EL (cell line): ENCODE measurements at regions not wholly inside any gene's neighbourhood (a gene's known extent, or its start where the extent isn't known, plus 50 kb on each side); places are given as distances from the start of the nearest gene placed in this dataset.
A peak's percentile ranks its signal among the peaks of the same experiment; 100 is the strongest.

Experiments used
- DNase-seq: peaks from one replicate; pipeline ENCODE4 v3.0.0-alpha.2; 2016

- DNase-seq, result no peak
Observed at GRCh38 chr3:36298188-36298587, 82.1 kb upstream of the STAC start.

GRCh38 chr3:36302158-36302509, 78.2 kb upstream of the STAC start:
- DNase-seq, result no peak

GRCh38 chr3:36302626-36303025, 77.7 kb upstream of the STAC start:
- DNase-seq, result no peak

GRCh38 chr3:36303286-36303685, 77.0 kb upstream of the STAC start:
- DNase-seq, result no peak

- DNase-seq, result peak; percentile 28
Observed at GRCh38 chr3:36305929-36306520, 74.3 kb upstream of the STAC start.

GRCh38 chr3:36309092-36309491, 71.2 kb upstream of the STAC start:
- DNase-seq, result no peak

GRCh38 chr3:36312351-36312750, 68.0 kb upstream of the STAC start:
- DNase-seq, result peak; percentile 18

GRCh38 chr3:36317915-36318314, 62.4 kb upstream of the STAC start:
- DNase-seq, result no peak

- DNase-seq, result no peak
Observed at GRCh38 chr3:36318621-36319200, 61.6 kb upstream of the STAC start.

- no peak for DNase-seq
Observed at GRCh38 chr3:36319680-36320079, 60.6 kb upstream of the STAC start.
